ENCODE measurements at regions not wholly inside any gene's neighbourhood (a gene's known extent, or its start where the extent isn't known, plus 50 kb on each side); places are given as distances from the start of the nearest gene placed in this dataset.

- H3K9me3 ChIP-seq, result no peaks in the 10 kb centered on the region
- H3K27ac ChIP-seq, result no peak overlapping the region
- H3K4me3 ChIP-seq, result no peak overlapping the region
- no peaks in the 10 kb centered on the region for H3K27me3 ChIP-seq
- ATAC-seq, result no peak
- no peaks in the 10 kb centered on the region for H3K4me1 ChIP-seq
- 68 to 85% methylated on average over 4 of the region's 4 CpGs for WGBS, 2 donors (ENCODE audit: low coverage in 1 of 2)
- no peaks in the 10 kb centered on the region for H3K36me3 ChIP-seq
- TF ChIP-seq EP300 (IDR thresholded peaks at IDR 0.05) (no peak), POLR2AphosphoS5 (IDR thresholded peaks at IDR 0.05) (no peak), CTCF (IDR thresholded peaks at IDR 0.05) (no peak), POLR2A (IDR thresholded peaks at IDR 0.05) (no peak)
These were observed 1504.8 kb downstream of the C4orf33 start for GRCh38 chr4:130600706-130601105.

DNA sequence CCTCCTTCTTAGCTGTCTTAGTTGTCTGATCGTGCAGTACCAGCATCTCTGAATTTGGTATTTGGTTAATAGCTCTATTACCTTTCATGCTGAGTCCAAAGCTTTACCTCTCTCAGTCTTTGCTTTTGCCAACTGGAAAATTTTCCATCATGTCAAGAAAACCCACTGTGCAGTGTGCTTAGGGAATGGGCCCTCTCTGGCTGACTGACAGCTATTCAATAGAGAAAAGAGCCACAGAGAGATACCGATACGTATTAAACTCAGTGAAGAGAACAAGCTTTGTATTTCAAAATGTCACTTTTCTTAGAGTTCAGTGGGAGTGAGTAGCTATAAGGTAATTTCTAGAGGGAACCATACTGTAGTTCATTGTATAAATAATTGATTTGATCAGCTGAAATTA lies 1507.1 kb downstream of the C4orf33 start:
- TF ChIP-seq EP300 (IDR thresholded peaks at IDR 0.05), result no peak
- no peak for TF ChIP-seq POLR2A (IDR thresholded peaks at IDR 0.05)
- TF ChIP-seq POLR2AphosphoS5 (IDR thresholded peaks at IDR 0.05), result no peak
- TF ChIP-seq CTCF (IDR thresholded peaks at IDR 0.05), result no peak
- Histone ChIP-seq H3K27me3 (no peaks in the 10 kb centered on the region), H3K27ac (no peak overlapping the region), H3K4me1 (no peaks in the 10 kb centered on the region), H3K4me3 (no peak overlapping the region), H3K36me3 (no peaks in the 10 kb centered on the region), H3K9me3 (no peaks in the 10 kb centered on the region)
- WGBS, 2 donors (ENCODE audit: low coverage in 1 of 2), result 77 to 81% methylated on average over 3 of the region's 3 CpGs
- no peak for ATAC-seq

DNA sequence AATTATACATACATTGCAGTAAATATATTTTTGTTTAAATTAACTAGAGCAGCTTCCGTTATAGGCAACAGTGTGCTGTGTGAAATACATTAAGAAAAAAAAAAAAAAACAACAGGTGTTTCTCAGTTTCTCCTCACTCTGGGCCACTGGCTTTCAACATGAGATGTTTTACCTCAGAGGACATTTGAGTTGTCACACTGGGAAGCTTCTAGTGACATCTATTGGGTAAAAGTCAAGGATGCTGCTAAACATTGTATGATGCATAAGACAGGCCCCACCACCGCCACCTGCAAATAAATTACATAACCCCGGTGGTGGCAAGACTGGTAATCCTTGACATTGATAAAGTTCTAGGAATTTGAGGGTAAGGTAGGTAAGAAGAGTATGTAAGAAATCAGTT lies 1512.2 kb downstream of the C4orf33 start:
- TF ChIP-seq POLR2A (IDR thresholded peaks at IDR 0.05) (no peak), EP300 (IDR thresholded peaks at IDR 0.05) (no peak), CTCF (IDR thresholded peaks at IDR 0.05) (no peak), POLR2AphosphoS5 (IDR thresholded peaks at IDR 0.05) (no peak)
- H3K27ac ChIP-seq, result no peak overlapping the region
- no peaks in the 10 kb centered on the region for H3K9me3 ChIP-seq
- WGBS, 2 donors (ENCODE audit: low coverage in 1 of 2), result 88 to 96% methylated on average over 2 to 3 of the region's 3 CpGs
- no peaks in the 10 kb centered on the region for H3K4me1 ChIP-seq
- H3K27me3 ChIP-seq, result no peaks in the 10 kb centered on the region
- H3K36me3 ChIP-seq, result no peaks in the 10 kb centered on the region
- no peak for ATAC-seq
- H3K4me3 ChIP-seq, result no peak overlapping the region

- Histone ChIP-seq H3K27me3 (no peaks in the 10 kb centered on the region), H3K9me3 (peaks cover 0 to 2% (median 0%) of the 10 kb centered on the region in 3 donors), H3K4me1 (no peaks in the 10 kb centered on the region), H3K36me3 (no peaks in the 10 kb centered on the region), H3K27ac (no peak overlapping the region), H3K4me3 (no peak overlapping the region)
- 41 to 42% methylated on average over 2 of the region's 2 CpGs for WGBS, 2 donors (ENCODE audit: low coverage in 1 of 2)
- no peak for ATAC-seq
- TF ChIP-seq EP300 (IDR thresholded peaks at IDR 0.05) (no peak), CTCF (IDR thresholded peaks at IDR 0.05) (no peak), POLR2AphosphoS5 (IDR thresholded peaks at IDR 0.05) (no peak), POLR2A (IDR thresholded peaks at IDR 0.05) (no peak)
These were observed 1532.6 kb downstream of the C4orf33 start for GRCh38 chr4:130628531-130628930.

DNA sequence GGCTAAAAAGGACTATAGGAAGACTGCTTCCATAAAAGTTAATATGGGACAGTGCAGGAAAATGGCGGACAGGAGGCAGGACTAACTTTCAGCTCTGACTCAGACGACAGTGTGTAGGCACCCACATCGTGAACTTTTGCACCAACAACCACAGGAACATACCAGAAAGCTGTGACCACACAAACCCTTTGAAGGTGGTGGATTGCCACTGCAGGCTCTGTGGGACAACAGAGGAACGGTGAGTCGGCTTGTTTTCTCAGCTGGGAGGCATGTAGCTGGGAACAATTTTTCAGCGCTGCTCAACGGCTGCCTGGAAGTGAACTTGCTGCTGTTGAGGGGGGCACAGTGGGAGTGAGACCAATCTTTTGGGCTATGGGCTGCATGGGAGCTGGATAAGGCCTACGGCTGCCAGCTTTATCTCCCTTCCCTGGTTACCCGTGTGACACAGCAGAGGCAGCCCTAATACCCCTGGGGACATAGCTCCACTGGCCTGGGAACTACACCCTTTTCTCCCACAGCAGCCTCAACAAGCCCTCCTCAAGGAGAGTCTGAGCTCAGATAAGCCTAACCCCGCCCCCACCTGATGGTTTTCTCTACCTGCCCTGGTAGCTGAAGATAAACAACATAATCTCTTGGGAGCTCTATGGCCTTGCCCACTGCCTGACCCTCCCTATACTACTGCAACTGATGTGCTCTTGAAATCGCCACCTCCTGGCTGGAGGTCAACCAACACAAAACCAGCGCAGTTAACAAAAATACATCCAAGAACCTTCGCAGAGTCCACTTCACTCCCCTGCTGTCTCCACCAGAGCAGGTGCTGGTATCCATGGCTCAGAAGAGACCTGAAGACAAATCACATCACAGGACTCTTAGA lies 1537.0 kb downstream of the C4orf33 start:
- WGBS, 2 donors (ENCODE audit: low coverage in 1 of 2), result 81 to 95% methylated on average over 5 to 9 of the region's 13 CpGs
- no peak for TF ChIP-seq CTCF (IDR thresholded peaks at IDR 0.05)
- TF ChIP-seq POLR2A (IDR thresholded peaks at IDR 0.05), result no peak
- no peak for TF ChIP-seq EP300 (IDR thresholded peaks at IDR 0.05)
- no peak for TF ChIP-seq POLR2AphosphoS5 (IDR thresholded peaks at IDR 0.05)
- Histone ChIP-seq H3K4me3 (no peak overlapping the region), H3K27me3 (no peaks in the 10 kb centered on the region), H3K27ac (no peak overlapping the region), H3K9me3 (peaks cover 0 to 4% (median 0%) of the 10 kb centered on the region in 3 donors), H3K4me1 (no peaks in the 10 kb centered on the region), H3K36me3 (no peaks in the 10 kb centered on the region)
- ATAC-seq, result no peak

Measured in gastroesophageal sphincter (tissue), 4 donors.